GM19397 (cell line): ENCODE measurements at regions not wholly inside any gene's neighbourhood (a gene's known extent, or its start where the extent isn't known, plus 50 kb on each side); places are given as distances from the start of the nearest gene placed in this dataset.

Experiments
- ATAC-seq: cut with Tn5 transposase; IDR thresholded peaks from one replicate; pipeline ENCODE4 v1.9.1; 2021; ENCODE audit warnings: mild to moderate bottlenecking, moderate library complexity; ENCODE audit not compliant: unreplicated experiment

DNA sequence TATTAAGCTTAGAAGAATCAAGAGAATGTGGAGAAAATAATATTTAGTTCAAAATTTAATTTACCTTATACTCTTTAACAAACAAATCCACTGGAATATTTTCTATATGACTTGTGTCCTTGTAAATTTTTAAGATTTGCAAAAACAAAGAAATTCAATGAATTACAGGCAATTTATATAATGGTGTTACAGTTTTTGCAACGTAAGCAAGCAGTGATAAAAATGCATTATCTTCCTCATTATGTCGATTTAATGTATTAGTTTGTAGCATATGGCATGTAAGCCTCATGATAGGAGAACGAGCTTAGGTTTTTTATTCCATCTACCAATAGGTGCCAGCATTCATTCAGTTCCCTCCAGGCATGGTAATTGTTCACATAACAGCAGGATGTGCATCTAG, 100.0 kb upstream of the PCDH9 start:
- no peak for ATAC-seq

DNA sequence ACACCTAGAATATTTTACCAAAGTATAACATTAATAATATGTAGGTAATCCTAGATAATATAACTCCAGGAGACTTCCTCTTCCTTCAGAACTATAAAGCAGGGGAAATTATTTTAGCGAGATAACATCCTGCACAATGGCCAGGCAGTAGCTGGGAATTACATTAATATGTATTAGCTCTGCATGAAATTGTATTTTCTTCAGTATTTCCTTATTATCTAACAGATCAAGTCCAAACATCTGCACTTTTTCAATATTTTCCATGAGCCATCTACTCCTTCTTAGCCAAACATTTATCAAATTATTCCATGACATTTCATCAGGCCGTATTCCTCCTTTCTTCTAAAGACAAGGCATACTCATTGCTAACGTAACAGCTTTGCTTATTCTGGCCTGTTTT, 98.8 kb upstream of the PCDH9 start:
- no peak for ATAC-seq

DNA sequence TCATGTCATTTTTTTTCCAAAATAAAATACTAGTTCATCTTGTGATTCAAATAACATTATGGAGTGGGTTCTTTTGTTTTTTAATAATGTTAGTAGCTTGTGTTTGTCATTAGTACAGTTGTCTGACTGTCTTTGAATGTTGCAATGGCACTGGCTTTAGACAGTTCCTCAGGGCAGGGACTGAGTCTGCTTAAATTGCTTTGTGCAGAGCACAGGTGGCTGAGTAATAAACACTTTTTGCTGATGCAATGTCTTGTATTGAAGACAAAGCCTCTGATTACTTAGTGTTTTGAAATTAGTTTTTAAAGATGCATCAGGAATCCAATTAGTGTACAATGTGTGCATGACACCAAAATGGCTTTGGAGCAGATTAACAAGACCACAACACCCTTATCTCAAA, 88.7 kb upstream of the PCDH9 start:
- ATAC-seq = no peak

- no peak for ATAC-seq
Observed at GRCh38 chr13:67318398-67318797, 88.3 kb upstream of the PCDH9 start.

GRCh38 chr13:67314405-67314804, 84.3 kb upstream of the PCDH9 start:
- no peak for ATAC-seq

DNA sequence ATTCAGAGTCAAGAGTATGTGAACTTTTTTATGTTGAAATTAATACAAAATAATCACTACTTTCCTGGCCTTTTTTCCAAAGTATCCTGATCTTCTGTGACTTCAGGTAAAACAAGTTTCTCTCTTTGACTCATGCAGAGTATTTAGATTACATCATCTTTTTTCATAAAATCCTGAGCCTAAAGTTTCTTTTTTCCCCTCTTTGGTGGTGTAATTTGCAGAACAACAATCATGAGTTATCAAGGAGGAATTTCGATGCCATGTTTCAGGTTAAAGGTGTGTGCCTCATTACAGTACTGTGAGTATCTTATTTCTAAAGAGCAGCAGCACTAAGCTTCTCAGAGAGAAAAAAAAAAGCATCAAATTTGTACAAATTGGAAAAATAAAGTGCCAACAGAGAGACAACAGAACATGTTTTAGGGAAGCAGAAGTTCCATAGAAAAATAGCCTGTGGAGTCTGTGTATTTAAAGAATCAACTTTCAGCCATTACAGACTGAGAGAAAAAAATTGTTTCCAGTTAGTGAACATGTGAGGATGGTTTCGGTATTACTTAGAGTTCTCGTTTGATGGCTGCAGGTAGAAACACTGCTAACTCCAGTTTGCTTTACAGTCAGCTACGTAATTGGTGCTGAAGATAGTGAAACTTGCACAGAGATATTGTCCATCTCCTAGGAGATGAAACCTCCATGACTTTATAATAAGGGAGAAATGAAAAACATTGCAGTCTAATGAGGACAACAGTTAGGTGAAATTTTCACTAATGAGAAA, 78.1 kb upstream of the PCDH9 start:
- ATAC-seq = no peak

- no peak for ATAC-seq
Observed at GRCh38 chr13:67306742-67307141, 76.6 kb upstream of the PCDH9 start.

- ATAC-seq = no peak
Observed at GRCh38 chr13:67303661-67304333, 73.7 kb upstream of the PCDH9 start.

DNA sequence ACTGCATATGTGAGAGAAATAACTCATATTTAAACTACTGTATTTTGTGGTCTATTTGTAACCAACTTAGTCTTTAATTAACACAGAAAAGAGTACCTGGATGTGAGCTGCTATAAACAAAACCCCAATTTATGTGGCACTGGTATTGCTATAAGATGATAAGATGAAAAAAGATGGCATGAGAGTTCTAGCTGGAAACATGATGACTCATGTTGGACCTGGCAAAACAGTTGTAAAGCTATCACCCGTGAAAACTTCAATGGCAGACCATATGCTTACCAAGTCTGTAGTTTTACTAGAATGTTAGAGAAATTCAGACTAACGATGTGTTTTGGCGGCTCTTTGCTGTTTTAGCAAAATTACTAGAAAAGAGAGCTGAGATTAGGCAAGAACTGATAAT, 69.6 kb upstream of the PCDH9 start:
- no peak for ATAC-seq

- no peak for ATAC-seq
Observed at GRCh38 chr13:67299072-67299635, 69.0 kb upstream of the PCDH9 start.

GRCh38 chr13:67298297-67298696, 68.2 kb upstream of the PCDH9 start:
- ATAC-seq = no peak

- no peak for ATAC-seq
Observed at GRCh38 chr13:67296511-67296910, 66.4 kb upstream of the PCDH9 start.

GRCh38 chr13:67292886-67293285, 62.8 kb upstream of the PCDH9 start:
- no peak for ATAC-seq

DNA sequence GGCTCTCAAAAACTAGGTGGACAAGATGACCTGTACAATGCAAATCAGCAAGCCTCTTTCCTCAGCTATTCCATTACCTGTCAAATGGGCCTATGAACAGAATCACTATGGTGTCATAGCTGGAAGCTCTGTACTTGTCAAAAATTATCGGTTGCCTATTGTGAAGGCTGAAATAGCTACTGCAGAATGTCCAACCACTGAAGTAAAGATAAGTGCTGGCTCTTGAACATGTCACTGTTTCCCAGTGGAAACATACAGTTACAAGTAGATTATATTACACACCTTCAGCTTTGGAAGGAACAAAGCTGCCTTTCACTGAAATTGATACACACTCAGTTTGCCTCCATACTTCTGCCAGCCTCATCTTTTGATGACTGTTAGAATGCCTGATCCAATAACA, 55.5 kb upstream of the PCDH9 start:
- no peak for ATAC-seq

- ATAC-seq = no peak
Observed at GRCh38 chr13:67283637-67284036, 53.5 kb upstream of the PCDH9 start.

DNA sequence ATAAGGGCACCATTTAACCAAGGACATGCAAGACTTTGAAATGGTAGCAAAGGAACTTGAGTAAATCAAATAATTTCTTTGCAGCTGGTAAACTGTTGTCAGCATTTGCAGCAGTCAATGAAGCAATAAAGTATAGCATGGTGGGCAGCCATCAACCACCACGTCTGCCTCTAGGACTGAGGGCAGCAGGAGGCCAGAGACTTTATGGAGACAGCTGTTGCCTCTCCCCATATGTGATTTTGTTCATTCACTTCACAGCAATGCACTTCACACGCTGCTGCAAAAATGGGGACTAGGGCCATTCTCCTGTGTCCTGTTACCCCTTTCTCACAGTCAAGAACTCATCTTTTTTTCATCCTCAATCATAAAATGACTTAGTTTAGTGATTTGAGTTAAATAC, 51.3 kb upstream of the PCDH9 start:
- no peak for ATAC-seq
